Keratinocyte (primary cell): ENCODE measurements at regions not wholly inside any gene's neighbourhood (a gene's known extent, or its start where the extent isn't known, plus 50 kb on each side); places are given as distances from the start of the nearest gene placed in this dataset.

Experiments
- DNase-seq: peaks from one replicate; pipeline ENCODE4 v3.0.0-alpha.2; 2011; ENCODE audit warnings: low read depth, missing footprints, low spot score
- FAIRE-seq: peaks from 2 replicates; lab custom pipeline; 2011; peaks lifted over from hg19 to GRCh38; lab: Jason Lieb, UNC
- H2AFZ ChIP-seq: 2 replicates; pipeline ENCODE4 v1.6.0; 2012; ENCODE audit warnings: low read length, control low read depth, inconsistent platforms; ENCODE audit not compliant: control insufficient read depth
- H3K27ac ChIP-seq: 2 replicates; pipeline ENCODE4 v1.5.1; 2011; ENCODE audit warnings: low read length; ENCODE audit not compliant: control insufficient read depth, insufficient read depth
- H3K27me3 ChIP-seq: 3 replicates; pipeline ENCODE4 v1.6.0; 2011; ENCODE audit warnings: low read length; ENCODE audit not compliant: control insufficient read depth, insufficient read depth; ENCODE audit errors: extremely low read depth
- H3K36me3 ChIP-seq, 2 experiments: 2 replicates in 1 of 2; 3 replicates in 1 of 2; pipeline ENCODE4 v1.5.1; 2011; ENCODE audit warnings: low read length in 2 of 2, mild to moderate bottlenecking in 1 of 2; ENCODE audit not compliant: control insufficient read depth in 2 of 2, insufficient read depth in 2 of 2; ENCODE audit errors: extremely low read depth in 1 of 2
- H3K4me1 ChIP-seq: 3 replicates; pipeline ENCODE4 v1.5.1; 2011; ENCODE audit warnings: low read length; ENCODE audit not compliant: control insufficient read depth, insufficient read depth; ENCODE audit errors: extremely low read depth
- H3K4me2 ChIP-seq: 3 replicates; pipeline ENCODE4 v1.6.0; 2011; ENCODE audit warnings: low read depth, low read length; ENCODE audit not compliant: control insufficient read depth, insufficient read depth; ENCODE audit errors: extremely low read depth
- H3K4me3 ChIP-seq, 3 experiments: fragments of 200-600 bp in 1 of 3; sonication (generic) in 1 of 3; 2 replicates in 2 of 3; 3 replicates in 1 of 3; pipeline ENCODE4 v1.5.1; 2011 to 2016; ENCODE audit warnings: low read length in 3 of 3, mild to moderate bottlenecking in 3 of 3, control low read depth in 2 of 3, inconsistent platforms in 1 of 3, low read depth in 1 of 3, mixed read lengths in 1 of 3, mixed run types in 1 of 3, moderate library complexity in 1 of 3; ENCODE audit not compliant: control insufficient read depth in 2 of 3, insufficient read depth in 2 of 3; ENCODE audit errors: extremely low read depth in 1 of 3
- H3K79me2 ChIP-seq: 2 replicates; pipeline ENCODE4 v1.6.0; 2012; ENCODE audit warnings: low read length; ENCODE audit not compliant: control insufficient read depth, insufficient read depth
- H3K9ac ChIP-seq: 3 replicates; pipeline ENCODE4 v1.6.0; 2011; ENCODE audit warnings: low read length; ENCODE audit not compliant: control insufficient read depth, insufficient read depth; ENCODE audit errors: extremely low read depth
- H3K9me1 ChIP-seq: 3 replicates; pipeline ENCODE4 v1.6.0; 2011; ENCODE audit warnings: low read length; ENCODE audit not compliant: control insufficient read depth, insufficient read depth; ENCODE audit errors: extremely low read depth
- H3K9me3 ChIP-seq: 2 replicates; pipeline ENCODE4 v1.5.1; 2012; ENCODE audit warnings: low read depth, low read length; ENCODE audit not compliant: control insufficient read depth
- H4K20me1 ChIP-seq: 3 replicates; pipeline ENCODE4 v1.6.0; 2011; ENCODE audit warnings: low read length; ENCODE audit not compliant: control insufficient read depth, insufficient read depth; ENCODE audit errors: extremely low read depth
- CTCF ChIP-seq, 3 experiments: IDR thresholded peaks in 1 of 3; conservative IDR thresholded peaks in 1 of 3; optimal IDR thresholded peaks in 1 of 3; 2 replicates in 2 of 3; 3 replicates in 1 of 3; pipeline versions ENCODE3 to v1.5.1; 2011; ENCODE audit warnings: low read length in 3 of 3, mild to moderate bottlenecking in 3 of 3, moderate library complexity in 2 of 3, control low read depth in 1 of 3, inconsistent platforms in 1 of 3; ENCODE audit not compliant: insufficient read depth in 2 of 3; ENCODE audit errors: extremely low read depth in 1 of 3
- EZH2 ChIP-seq: IDR thresholded peaks from one replicate; pipeline ENCODE4 v1.6.1; 2012; ENCODE audit warnings: inconsistent platforms, mild to moderate bottlenecking, low read length, moderate library complexity
- dilution Hi-C: fragments of 300-500 bp; cut with MboI; formaldehyde crosslinking; loops from one replicate; pipeline ENCODE4 v1.7.0; 2020; ENCODE audit warnings: low sequenced_read_pairs; ENCODE audit not compliant: extremely low pct_ligation_motif_present

GRCh38 chr1:5737081-5737480 is 255.1 kb downstream of the NPHP4 start:
- no peak for TF ChIP-seq EZH2
- TF ChIP-seq CTCF (optimal IDR thresholded peaks at IDR 0.05 in 1 of 3, IDR thresholded peaks at IDR 0.05 in 1 of 3, conservative IDR thresholded peaks at IDR 0.05 in 1 of 3; ENCODE audit: extremely low read depth in 1 of 3, insufficient read depth in 2 of 3, low read length in 3 of 3), result no peak
- no peak overlapping the region for H3K27ac ChIP-seq
- peaks cover 4% of the 10 kb centered on the region for H3K4me1 ChIP-seq
- H3K4me3 ChIP-seq, result no peak overlapping the region
- no peaks in the 10 kb centered on the region for H3K79me2 ChIP-seq
- FAIRE-seq, result no peak
- H2AFZ ChIP-seq, result no peak overlapping the region
- no peak overlapping the region for H3K9ac ChIP-seq
- no peaks in the 10 kb centered on the region for H3K9me3 ChIP-seq
- H4K20me1 ChIP-seq, result no peaks in the 10 kb centered on the region
- H3K27me3 ChIP-seq, result no peaks in the 10 kb centered on the region
- no peaks in the 10 kb centered on the region for H3K36me3 ChIP-seq
- no peak for DNase-seq
- no peak overlapping the region for H3K4me2 ChIP-seq
- H3K9me1 ChIP-seq, result no peaks in the 10 kb centered on the region
- dilution Hi-C loops, result no loop called here

- Histone ChIP-seq H2AFZ (no peak overlapping the region), H4K20me1 (no peaks in the 10 kb centered on the region), H3K9me3 (no peaks in the 10 kb centered on the region), H3K27ac (no peak overlapping the region), H3K4me3 (no peak overlapping the region), H3K36me3 (no peaks in the 10 kb centered on the region), H3K9me1 (no peaks in the 10 kb centered on the region), H3K27me3 (no peaks in the 10 kb centered on the region), H3K4me2 (no peak overlapping the region), H3K4me1 (no peaks in the 10 kb centered on the region), H3K9ac (no peak overlapping the region), H3K79me2 (no peaks in the 10 kb centered on the region)
- DNase-seq (no peak), FAIRE-seq (no peak)
- TF ChIP-seq EZH2, result no peak
- TF ChIP-seq CTCF (optimal IDR thresholded peaks at IDR 0.05 in 1 of 3, IDR thresholded peaks at IDR 0.05 in 1 of 3, conservative IDR thresholded peaks at IDR 0.05 in 1 of 3; ENCODE audit: extremely low read depth in 1 of 3, insufficient read depth in 2 of 3, low read length in 3 of 3), result no peak
- dilution Hi-C loops, result no loop called here
Observed at GRCh38 chr1:5734996-5735395, 257.2 kb downstream of the NPHP4 start.
